Urinary bladder (tissue), 3 donors: ENCODE measurements at regions not wholly inside any gene's neighbourhood (a gene's known extent, or its start where the extent isn't known, plus 50 kb on each side); places are given as distances from the start of the nearest gene placed in this dataset.
"Not testable (repeated sequence)": the region's sequence is repeated elsewhere in the genome, so short reads cannot be mapped to it uniquely, and the experiment has no call there.

Experiments used
- DNase-seq: peaks from one replicate; pipeline ENCODE4 v3.0.0-alpha.2; 2015; ENCODE audit errors: extremely low spot score
- H3K27ac ChIP-seq: one replicate; pipeline ENCODE4 v1.5.1; 2013; ENCODE audit warnings: low read depth, mild to moderate bottlenecking, moderate library complexity
- H3K36me3 ChIP-seq: one replicate; pipeline ENCODE4 v1.6.1; 2013; ENCODE audit warnings: mild to moderate bottlenecking, moderate library complexity; ENCODE audit not compliant: insufficient read depth
- H3K4me1 ChIP-seq: one replicate; pipeline ENCODE4 v1.6.1; 2013; ENCODE audit warnings: mild to moderate bottlenecking, moderate library complexity; ENCODE audit not compliant: insufficient read depth
- H3K4me3 ChIP-seq: one replicate; pipeline ENCODE4 v1.5.1; 2013; ENCODE audit warnings: low read depth, low read length
- WGBS: extraction: QIAGEN DNeasy Blood & Tissue Kit; methylation state at CpG from one replicate; pipeline ENCODE4 v1.1.7; 2013; 5-methylcytosine and 5-hydroxymethylcytosine counted together
- donor health status: healthy with polysubstance abuse.
- donor health status: healthy.

- Histone ChIP-seq H3K4me1 (no peaks in the 10 kb centered on the region), H3K36me3 (no peaks in the 10 kb centered on the region), H3K4me3 (no peak overlapping the region), H3K27ac (no peak overlapping the region)
- no peak for DNase-seq
- WGBS = 44% methylated on average over 3 of the region's 3 CpGs
These were observed 175.0 kb upstream of the SYT10 start for GRCh38 chr12:33614630-33615029.

- Histone ChIP-seq H3K4me3 (no peak overlapping the region), H3K36me3 (no peaks in the 10 kb centered on the region), H3K4me1 (no peaks in the 10 kb centered on the region), H3K27ac (no peak overlapping the region)
- no peak for DNase-seq
- 76% methylated on average over 3 of the region's 3 CpGs for WGBS
These were observed 177.6 kb upstream of the SYT10 start for GRCh38 chr12:33617218-33617617.

- Histone ChIP-seq H3K4me1 (no peaks in the 10 kb centered on the region), H3K36me3 (no peaks in the 10 kb centered on the region), H3K4me3 (no peak overlapping the region), H3K27ac (no peak overlapping the region)
- no peak for DNase-seq
- 95% methylated on average over 1 of the region's 1 CpG for WGBS
These were observed 188.5 kb upstream of the SYT10 start for GRCh38 chr12:33628087-33628486.

GRCh38 chr12:33634544-33634943 lies 194.9 kb upstream of the SYT10 start:
- H3K27ac ChIP-seq = no peak overlapping the region
- DNase-seq = no peak
- no peak overlapping the region for H3K4me3 ChIP-seq
- 72% methylated on average over 3 of the region's 3 CpGs for WGBS
- H3K4me1 ChIP-seq = no peaks in the 10 kb centered on the region
- no peaks in the 10 kb centered on the region for H3K36me3 ChIP-seq

DNA sequence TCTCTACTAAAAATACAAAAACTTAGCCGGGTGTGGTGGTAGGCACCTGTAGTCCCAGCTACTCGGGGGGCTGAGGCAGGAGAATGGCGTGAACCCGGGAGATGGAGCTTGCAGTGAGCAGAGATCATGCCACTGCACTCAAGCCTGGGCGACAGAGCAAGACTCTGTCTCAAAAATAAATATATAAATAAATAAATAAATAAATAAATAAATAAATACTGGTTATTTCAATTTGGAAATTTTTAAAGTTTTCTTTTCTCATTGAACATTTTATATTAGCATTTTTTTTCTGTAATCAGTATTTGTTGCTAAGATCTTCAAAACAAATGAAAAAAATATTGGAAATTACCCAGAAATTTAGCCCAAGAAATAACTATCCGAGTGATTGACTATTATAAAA lies 197.3 kb upstream of the SYT10 start:
- not testable (repeated sequence) for DNase-seq, H3K4me1 ChIP-seq, H3K36me3 ChIP-seq, H3K27ac ChIP-seq, H3K4me3 ChIP-seq
- 96% methylated on average over 6 of the region's 6 CpGs for WGBS

DNA sequence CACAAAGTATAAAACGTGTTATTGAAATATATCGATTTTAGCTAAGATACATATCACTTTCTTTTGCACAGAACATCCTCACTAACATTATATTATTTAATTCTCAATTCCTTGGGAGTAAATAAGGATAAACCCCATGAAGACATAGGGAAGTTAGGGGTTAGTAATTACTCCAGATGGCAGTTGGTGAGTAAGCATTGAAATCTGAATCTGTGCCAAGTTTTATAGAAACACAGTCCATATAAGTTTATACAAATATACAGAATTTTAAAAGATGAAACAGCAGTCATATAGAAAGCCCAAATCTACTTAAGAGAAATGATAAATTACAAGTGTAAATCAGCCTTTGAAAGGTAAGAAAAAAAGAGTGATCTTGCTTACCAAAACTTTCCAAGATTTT lies 200.4 kb upstream of the SYT10 start:
- H3K4me3 ChIP-seq = no peak overlapping the region
- H3K36me3 ChIP-seq = no peaks in the 10 kb centered on the region
- no peak overlapping the region for H3K27ac ChIP-seq
- 84% methylated on average over 2 of the region's 2 CpGs for WGBS
- no peaks in the 10 kb centered on the region for H3K4me1 ChIP-seq
- no peak for DNase-seq

DNA sequence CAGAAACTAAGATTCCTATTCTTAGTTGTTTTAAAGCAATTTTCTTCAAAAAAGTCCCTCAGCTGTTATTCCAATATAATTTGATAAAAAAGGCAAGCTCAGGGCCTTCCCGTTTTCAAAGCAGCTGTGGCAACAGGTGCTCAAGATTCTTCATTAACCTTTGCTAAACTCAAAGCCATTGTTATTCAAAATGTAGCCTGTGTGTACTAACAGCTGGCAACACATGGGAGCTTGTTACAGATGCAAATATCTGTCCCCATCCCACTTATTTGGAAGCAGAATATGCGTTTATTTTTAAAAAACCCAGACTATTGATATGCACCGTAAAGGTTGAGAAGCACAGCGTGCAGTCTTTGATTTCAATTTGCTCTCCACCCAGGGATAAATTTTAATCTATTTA lies 210.4 kb upstream of the SYT10 start:
- no peak for DNase-seq
- no peaks in the 10 kb centered on the region for H3K36me3 ChIP-seq
- 83% methylated on average over 4 of the region's 4 CpGs for WGBS
- H3K27ac ChIP-seq = no peak overlapping the region
- H3K4me1 ChIP-seq = no peaks in the 10 kb centered on the region
- H3K4me3 ChIP-seq = no peak overlapping the region

GRCh38 chr12:33650832-33651231 lies 211.2 kb upstream of the SYT10 start:
- no peak overlapping the region for H3K27ac ChIP-seq
- no peak for DNase-seq
- H3K36me3 ChIP-seq = no peaks in the 10 kb centered on the region
- H3K4me1 ChIP-seq = no peaks in the 10 kb centered on the region
- no peak overlapping the region for H3K4me3 ChIP-seq

DNA sequence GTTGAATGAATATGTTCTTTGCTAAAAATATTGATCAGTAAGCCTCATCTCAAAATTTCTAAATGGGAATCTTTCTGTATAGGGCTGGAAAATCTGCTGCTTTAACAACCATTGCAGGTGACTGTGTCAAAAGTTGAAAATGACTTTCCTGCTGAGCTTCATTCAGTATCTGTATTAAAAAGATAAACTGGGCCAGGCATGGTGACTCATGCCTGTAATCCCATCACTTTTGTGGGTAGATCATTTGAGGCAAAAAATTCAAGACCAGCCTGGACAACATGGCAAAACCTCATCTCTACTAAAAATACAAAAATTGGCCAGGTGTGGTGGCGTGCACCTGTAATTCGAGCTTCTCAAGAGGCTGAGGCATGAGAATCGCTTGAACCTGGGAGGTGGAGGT lies 213.7 kb upstream of the SYT10 start:
- DNase-seq = no peak
- WGBS = 95% methylated on average over 3 of the region's 3 CpGs
- H3K27ac ChIP-seq = no peak overlapping the region
- no peak overlapping the region for H3K4me3 ChIP-seq
- H3K4me1 ChIP-seq = no peaks in the 10 kb centered on the region
- no peaks in the 10 kb centered on the region for H3K36me3 ChIP-seq

GRCh38 chr12:33654313-33654712 lies 214.7 kb upstream of the SYT10 start:
- Histone ChIP-seq H3K4me3 (no peak overlapping the region), H3K36me3 (no peaks in the 10 kb centered on the region), H3K27ac (no peak overlapping the region), H3K4me1 (no peaks in the 10 kb centered on the region)
- 68% methylated on average over 1 of the region's 1 CpG for WGBS
- DNase-seq = no peak

DNA sequence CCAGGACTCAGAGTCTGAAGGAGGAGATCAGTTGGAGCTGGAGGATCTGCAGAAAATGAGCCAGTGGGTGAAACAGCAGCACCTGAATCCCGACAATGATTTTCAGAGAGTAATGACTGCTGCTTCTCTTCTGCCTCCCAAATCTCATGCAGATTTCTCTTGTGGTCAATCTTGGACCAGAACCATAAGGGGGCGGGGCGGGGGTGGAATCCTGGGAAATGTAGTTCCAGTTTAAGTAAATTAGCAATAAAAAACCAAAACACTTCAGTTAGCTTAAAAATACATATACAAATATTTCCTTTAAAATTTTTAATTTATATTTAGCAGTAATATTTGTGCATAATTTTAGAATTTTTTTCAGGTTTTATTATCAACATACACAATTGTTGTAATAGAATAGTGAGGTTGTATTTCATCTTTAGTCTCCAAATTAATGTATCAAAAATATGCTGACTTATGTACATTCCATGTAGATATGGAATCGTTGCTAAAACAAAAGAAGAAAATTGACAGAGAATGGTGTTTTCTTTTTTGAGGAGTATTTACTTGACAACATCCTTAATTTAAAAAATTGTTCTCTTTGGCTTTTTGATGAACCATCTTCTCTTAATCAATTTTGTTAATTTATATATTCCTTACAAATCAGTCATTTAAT lies 223.5 kb upstream of the SYT10 start:
- 68% methylated on average over 4 of the region's 4 CpGs for WGBS
- Histone ChIP-seq H3K27ac (no peak overlapping the region), H3K36me3 (no peaks in the 10 kb centered on the region), H3K4me1 (no peaks in the 10 kb centered on the region), H3K4me3 (no peak overlapping the region)
- DNase-seq = no peak

GRCh38 chr12:33669349-33669748 lies 229.7 kb upstream of the SYT10 start:
- 46% methylated on average over 2 of the region's 2 CpGs for WGBS
- Histone ChIP-seq H3K27ac (no peak overlapping the region), H3K36me3 (no peaks in the 10 kb centered on the region), H3K4me3 (no peak overlapping the region), H3K4me1 (no peaks in the 10 kb centered on the region)
- DNase-seq = no peak

DNA sequence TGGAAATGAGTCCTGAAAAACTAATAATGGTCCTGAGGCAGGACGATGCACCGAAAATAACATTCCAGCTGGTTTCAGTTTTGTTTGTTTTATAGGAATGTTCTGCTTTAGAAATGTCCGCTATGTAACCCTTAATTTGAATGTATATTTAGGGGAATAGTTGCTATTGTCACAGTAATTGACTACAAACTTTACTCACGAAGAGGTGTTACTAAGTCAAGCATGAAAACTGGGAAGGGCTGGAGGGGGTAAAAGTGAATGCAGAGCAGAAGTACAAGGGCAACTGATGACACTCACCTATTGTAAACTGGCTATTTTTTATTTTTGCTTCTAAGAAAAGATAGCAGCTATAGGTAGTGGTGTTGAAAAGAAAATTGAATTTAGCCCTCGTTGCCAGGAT lies 230.7 kb upstream of the SYT10 start:
- Histone ChIP-seq H3K27ac (no peak overlapping the region), H3K4me1 (no peaks in the 10 kb centered on the region), H3K4me3 (no peak overlapping the region), H3K36me3 (no peaks in the 10 kb centered on the region)
- DNase-seq = no peak
- WGBS = 43% methylated on average over 5 of the region's 5 CpGs

- Histone ChIP-seq H3K27ac (no peak overlapping the region), H3K36me3 (no peaks in the 10 kb centered on the region), H3K4me1 (no peaks in the 10 kb centered on the region), H3K4me3 (no peak overlapping the region)
- no peak for DNase-seq
These were observed 232.1 kb upstream of the SYT10 start for GRCh38 chr12:33671676-33672075.
